ENCODE measurements at regions not wholly inside any gene's neighbourhood (a gene's known extent, or its start where the extent isn't known, plus 50 kb on each side); places are given as distances from the start of the nearest gene placed in this dataset.

GRCh38 chr5:2917093-2917492, 165.6 kb upstream of the IRX2 start:
- no peaks in the 10 kb centered on the region for H3K36me3 ChIP-seq (ENCODE audit: control insufficient read depth in 2 of 2, insufficient read depth in 2 of 2, low read length in 1 of 2)
- no peaks in the 10 kb centered on the region for H4K20me1 ChIP-seq (ENCODE audit: control insufficient read depth, insufficient read depth)
- no peaks in the 10 kb centered on the region for H3K79me2 ChIP-seq (ENCODE audit: control insufficient read depth, insufficient read depth, low read length)
- H2AFZ ChIP-seq (ENCODE audit: control insufficient read depth, low read depth, low read length) = no peak overlapping the region
- SMC1A ChIA-PET (ENCODE audit: uncharacterized antibody, unreplicated experiment) = no interaction called here
- POLR2A ChIA-PET = no interaction called here
- no TSS peak for BruUV-seq (replicated peaks)
- RAD21 ChIA-PET (ENCODE audit: unreplicated experiment) = no interaction called here
- CTCF ChIA-PET = no interaction called here
- FAIRE-seq = no peak
- intact Hi-C loops (cut with micrococcal nuclease; ENCODE audit: unreplicated experiment) = no loop called here
- H3K9me3 ChIP-seq (replicated peaks; ENCODE audit: control insufficient read depth, insufficient read depth, low read length) = no peaks in the 10 kb centered on the region; the same call in 2 of the 3 replicates
- no peak overlapping the region for H3K4me3 ChIP-seq
- TF ChIP-seq ATF7 (IDR thresholded peaks at IDR 0.05; ENCODE audit: low read depth) (no peak), SKIL (IDR thresholded peaks at IDR 0.05; ENCODE audit: low read depth, poor library complexity, severe bottlenecking) (no peak), TARDBP (IDR thresholded peaks at IDR 0.05; ENCODE audit: borderline replicate concordance) (no peak), RBBP5 (conservative IDR thresholded peaks at IDR 0.05) (no peak), ZBTB40 (IDR thresholded peaks at IDR 0.05; ENCODE audit: borderline replicate concordance) (no peak), NKRF (conservative IDR thresholded peaks at IDR 0.05) (no peak), ATF3 (IDR thresholded peaks at IDR 0.05; ENCODE audit: borderline replicate concordance, extremely low read depth, low read depth, low read length) (no peak), ZNF384 (IDR thresholded peaks at IDR 0.05; ENCODE audit: borderline replicate concordance, low read depth, low read length) (no peak), LARP7 (IDR thresholded peaks at IDR 0.05) (no peak), ZNF24 (IDR thresholded peaks at IDR 0.05) (no peak)
- H3K27me3 ChIP-seq (replicated peaks in 1 of 2; ENCODE audit: control insufficient read depth in 2 of 2, insufficient read depth in 2 of 2, low read length in 1 of 2) = no peaks in the 10 kb centered on the region
- DNase-seq (ENCODE audit: low read depth, low spot score) = no peak
- no peak overlapping the region for H3K4me2 ChIP-seq (ENCODE audit: control insufficient read depth, insufficient read depth)
- no peak overlapping the region for H3K27ac ChIP-seq (ENCODE audit: control insufficient read depth, insufficient read depth)
- no peaks in the 10 kb centered on the region for H3K4me1 ChIP-seq (ENCODE audit: control insufficient read depth, insufficient read depth, low read length)
- 71% methylated on average over 16 of the region's 16 CpGs for WGBS (ENCODE audit: insufficient coverage, insufficient replicate concordance, low lambda C conversion rate, missing lambda C conversion rate)
- in situ Hi-C loops (cut with MboI) = no loop called here
- no peak for ATAC-seq
- no peak overlapping the region for H3K9ac ChIP-seq (ENCODE audit: control insufficient read depth, insufficient read depth, low read length)
